ENCODE measurements at regions not wholly inside any gene's neighbourhood (a gene's known extent, or its start where the extent isn't known, plus 50 kb on each side); places are given as distances from the start of the nearest gene placed in this dataset.

DNA sequence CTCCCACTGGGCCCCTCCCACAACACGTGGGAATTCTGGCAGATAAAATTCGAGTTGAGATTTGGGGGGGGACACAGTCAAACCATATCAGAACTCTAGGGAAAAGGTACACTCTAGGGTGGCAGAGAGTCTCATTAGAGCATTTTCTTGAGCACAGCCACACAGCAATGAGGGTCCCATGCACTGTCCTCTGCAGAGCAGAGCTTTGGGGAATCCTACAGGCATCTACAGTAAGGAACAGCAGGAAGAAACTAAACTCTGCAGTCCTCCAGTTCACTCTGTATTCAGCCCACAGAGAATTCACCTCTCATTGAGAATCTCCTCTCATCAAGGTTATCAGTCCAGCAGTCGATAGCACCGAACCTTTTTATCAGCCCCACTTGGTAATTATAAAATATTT is 438.6 kb upstream of the NOX3 start:
- Histone ChIP-seq H3K27me3 (replicated peaks; ENCODE audit: insufficient read depth, low read length) (no peaks in the 10 kb centered on the region), H2AFZ (ENCODE audit: low read length) (no peak overlapping the region), H3K9me2 (replicated peaks; ENCODE audit: insufficient read depth, low read length) (no peaks in the 10 kb centered on the region), H3K4me2 (ENCODE audit: low read depth, low read length) (no peak overlapping the region), H3K36me3 (replicated peaks; ENCODE audit: insufficient read depth, low read length) (no peaks in the 10 kb centered on the region), H3K4me3 (ENCODE audit: low read length) (no peak overlapping the region), H3K9me3 (replicated peaks; ENCODE audit: insufficient read depth, low read length) (no peaks in the 10 kb centered on the region), H3K4me1 (ENCODE audit: low read length) (no peaks in the 10 kb centered on the region), H3F3A (ENCODE audit: insufficient read depth, low read length) (no peaks in the 10 kb centered on the region), H3K27ac (ENCODE audit: low read length) (no peak overlapping the region), H3K79me2 (ENCODE audit: low read length) (no peaks in the 10 kb centered on the region), H4K20me1 (ENCODE audit: insufficient read depth, low read length) (no peaks in the 10 kb centered on the region), H3K9ac (ENCODE audit: low read length) (no peak overlapping the region)
- no peak for DNase-seq
- no peak for TF ChIP-seq EZH2phosphoT487 (IDR thresholded peaks at IDR 0.05; ENCODE audit: low read length)
- TF ChIP-seq, protein P1, sequence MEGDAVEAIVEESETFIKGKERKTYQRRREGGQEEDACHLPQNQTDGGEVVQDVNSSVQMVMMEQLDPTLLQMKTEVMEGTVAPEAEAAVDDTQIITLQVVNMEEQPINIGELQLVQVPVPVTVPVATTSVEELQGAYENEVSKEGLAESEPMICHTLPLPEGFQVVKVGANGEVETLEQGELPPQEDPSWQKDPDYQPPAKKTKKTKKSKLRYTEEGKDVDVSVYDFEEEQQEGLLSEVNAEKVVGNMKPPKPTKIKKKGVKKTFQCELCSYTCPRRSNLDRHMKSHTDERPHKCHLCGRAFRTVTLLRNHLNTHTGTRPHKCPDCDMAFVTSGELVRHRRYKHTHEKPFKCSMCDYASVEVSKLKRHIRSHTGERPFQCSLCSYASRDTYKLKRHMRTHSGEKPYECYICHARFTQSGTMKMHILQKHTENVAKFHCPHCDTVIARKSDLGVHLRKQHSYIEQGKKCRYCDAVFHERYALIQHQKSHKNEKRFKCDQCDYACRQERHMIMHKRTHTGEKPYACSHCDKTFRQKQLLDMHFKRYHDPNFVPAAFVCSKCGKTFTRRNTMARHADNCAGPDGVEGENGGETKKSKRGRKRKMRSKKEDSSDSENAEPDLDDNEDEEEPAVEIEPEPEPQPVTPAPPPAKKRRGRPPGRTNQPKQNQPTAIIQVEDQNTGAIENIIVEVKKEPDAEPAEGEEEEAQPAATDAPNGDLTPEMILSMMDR (IDR thresholded peaks at IDR 0.05; ENCODE audit: low read length): no peak
- no peak for TF ChIP-seq EZH2 (optimal IDR thresholded peaks at IDR 0.05; ENCODE audit: low read depth, low read length)

DNA sequence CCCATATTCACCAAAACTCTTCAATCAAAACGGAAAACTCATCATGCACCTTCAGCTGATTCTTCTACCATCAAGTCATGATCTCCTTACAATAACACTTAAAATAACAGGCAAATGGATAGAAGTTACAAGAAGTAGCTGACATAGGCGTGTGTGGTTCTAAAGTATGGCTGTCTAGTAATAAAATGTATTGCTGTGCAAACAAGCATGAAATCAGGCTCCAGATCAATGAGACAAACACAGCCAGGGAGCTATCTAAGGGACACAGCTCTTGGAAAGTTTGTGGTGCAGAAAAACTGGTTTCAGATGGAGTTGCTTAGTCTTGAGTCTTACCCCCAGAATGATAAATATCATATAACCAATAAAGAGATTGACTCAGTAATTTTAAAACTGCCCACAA is 434.8 kb upstream of the NOX3 start:
- Histone ChIP-seq H2AFZ (ENCODE audit: low read length) (no peak overlapping the region), H4K20me1 (ENCODE audit: insufficient read depth, low read length) (no peaks in the 10 kb centered on the region), H3K27me3 (replicated peaks; ENCODE audit: insufficient read depth, low read length) (no peaks in the 10 kb centered on the region), H3K9ac (ENCODE audit: low read length) (no peak overlapping the region), H3F3A (ENCODE audit: insufficient read depth, low read length) (no peaks in the 10 kb centered on the region), H3K4me3 (ENCODE audit: low read length) (no peak overlapping the region), H3K9me3 (replicated peaks; ENCODE audit: insufficient read depth, low read length) (no peaks in the 10 kb centered on the region), H3K36me3 (replicated peaks; ENCODE audit: insufficient read depth, low read length) (no peaks in the 10 kb centered on the region), H3K27ac (ENCODE audit: low read length) (no peak overlapping the region), H3K4me2 (ENCODE audit: low read depth, low read length) (no peak overlapping the region), H3K4me1 (ENCODE audit: low read length) (no peaks in the 10 kb centered on the region), H3K79me2 (ENCODE audit: low read length) (no peaks in the 10 kb centered on the region), H3K9me2 (replicated peaks; ENCODE audit: insufficient read depth, low read length) (no peaks in the 10 kb centered on the region)
- DNase-seq: no peak
- TF ChIP-seq EZH2phosphoT487 (IDR thresholded peaks at IDR 0.05; ENCODE audit: low read length) (no peak), EZH2 (optimal IDR thresholded peaks at IDR 0.05; ENCODE audit: low read depth, low read length) (no peak)
- TF ChIP-seq, protein P1 (IDR thresholded peaks at IDR 0.05; ENCODE audit: low read length): no peak

DNA sequence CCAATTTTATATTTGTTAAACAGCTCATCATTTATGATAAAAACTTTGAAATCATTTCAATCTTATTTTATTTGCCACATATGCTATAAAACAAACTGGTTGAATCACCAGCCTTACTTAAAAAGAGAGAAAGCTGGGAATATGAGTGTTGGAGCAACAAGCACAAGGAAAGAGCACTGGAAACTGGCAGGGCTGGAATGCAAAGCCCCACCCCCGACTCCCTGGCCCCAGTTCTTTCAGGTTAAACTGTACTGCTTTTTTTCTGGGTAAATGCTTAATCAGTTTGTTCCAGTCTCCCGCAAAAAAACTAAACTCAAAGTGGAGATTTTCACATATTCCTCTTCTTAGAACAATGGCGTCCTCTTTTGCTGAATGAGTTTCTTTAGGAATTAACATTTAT is 433.8 kb upstream of the NOX3 start:
- no peaks in the 10 kb centered on the region for H3K36me3 ChIP-seq (replicated peaks; ENCODE audit: insufficient read depth, low read length)
- no peak overlapping the region for H3K4me2 ChIP-seq (ENCODE audit: low read depth, low read length)
- no peaks in the 10 kb centered on the region for H4K20me1 ChIP-seq (ENCODE audit: insufficient read depth, low read length)
- H3K27me3 ChIP-seq (replicated peaks; ENCODE audit: insufficient read depth, low read length): no peaks in the 10 kb centered on the region
- H3K4me1 ChIP-seq (ENCODE audit: low read length): no peaks in the 10 kb centered on the region
- no peaks in the 10 kb centered on the region for H3K79me2 ChIP-seq (ENCODE audit: low read length)
- no peak for DNase-seq
- H3K4me3 ChIP-seq (ENCODE audit: low read length): no peak overlapping the region
- no peak overlapping the region for H3K27ac ChIP-seq (ENCODE audit: low read length)
- H2AFZ ChIP-seq (ENCODE audit: low read length): no peak overlapping the region
- H3K9me2 ChIP-seq (replicated peaks; ENCODE audit: insufficient read depth, low read length): no peaks in the 10 kb centered on the region
- H3F3A ChIP-seq (ENCODE audit: insufficient read depth, low read length): no peaks in the 10 kb centered on the region
- TF ChIP-seq, protein P1 (IDR thresholded peaks at IDR 0.05; ENCODE audit: low read length): no peak
- TF ChIP-seq EZH2 (optimal IDR thresholded peaks at IDR 0.05; ENCODE audit: low read depth, low read length): no peak
- H3K9ac ChIP-seq (ENCODE audit: low read length): no peak overlapping the region
- no peaks in the 10 kb centered on the region for H3K9me3 ChIP-seq (replicated peaks; ENCODE audit: insufficient read depth, low read length)
